ENCODE measurements at regions not wholly inside any gene's neighbourhood (a gene's known extent, or its start where the extent isn't known, plus 50 kb on each side); places are given as distances from the start of the nearest gene placed in this dataset.

- no peak for TF ChIP-seq CTCF (IDR thresholded peaks at IDR 0.05; ENCODE audit: low read depth, low read length)
- TF ChIP-seq EZH2phosphoT487 (IDR thresholded peaks at IDR 0.05; ENCODE audit: low read depth), result no peak
Observed at GRCh38 chr15:58298879-58299850, 132.6 kb upstream of the LIPC start.

Data from OCI-LY3 (cell line).